WTC11 (cell line): ENCODE measurements at regions not wholly inside any gene's neighbourhood (a gene's known extent, or its start where the extent isn't known, plus 50 kb on each side); places are given as distances from the start of the nearest gene placed in this dataset.

ENCODE experiments used
- NR2C2 ChIP-seq: sonication (generic); formaldehyde crosslinking; IDR thresholded peaks from 2 replicates; pipeline ENCODE4 v1.8.0; 2022; ENCODE audit warnings: mild to moderate bottlenecking, missing genetic modification reagents
- USF2 ChIP-seq: sonication (generic); formaldehyde crosslinking; IDR thresholded peaks from 2 replicates; pipeline ENCODE4 v1.8.1; 2023; ENCODE audit warnings: mild to moderate bottlenecking, missing genetic modification reagents, moderate library complexity

GRCh38 chr9:25029743-25030142 lies 484.0 kb upstream of the IZUMO3 start:
- TF ChIP-seq NR2C2: no peak
- TF ChIP-seq USF2: no peak
